ENCODE measurements at regions not wholly inside any gene's neighbourhood (a gene's known extent, or its start where the extent isn't known, plus 50 kb on each side); places are given as distances from the start of the nearest gene placed in this dataset.

DNA sequence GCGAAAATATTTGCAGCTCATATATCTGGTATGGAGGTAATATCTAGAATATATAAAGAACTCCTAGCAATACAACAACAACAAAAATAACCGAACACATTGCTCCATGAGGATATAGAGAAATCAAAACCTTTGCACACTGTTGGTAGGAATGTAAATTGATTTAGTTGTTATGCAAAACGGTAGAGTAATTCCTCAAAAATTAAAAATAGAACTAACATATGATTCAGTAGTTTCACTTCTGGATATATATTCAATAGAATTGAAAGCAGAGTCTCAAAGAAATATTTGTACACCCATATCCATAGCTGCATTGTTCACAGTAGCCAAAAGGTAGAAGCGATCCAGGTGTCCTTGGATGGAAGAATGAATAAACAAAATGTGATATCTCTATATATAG is 203.0 kb upstream of the CNKSR2 start:
- no peaks in the 10 kb centered on the region for H3K27me3 ChIP-seq (ENCODE audit: control insufficient read depth, insufficient read depth, low read length)
- no peak overlapping the region for H4K91ac ChIP-seq (ENCODE audit: insufficient read depth, low read depth, low read length)
- no peak overlapping the region for H3K4ac ChIP-seq (ENCODE audit: low read depth, low read length)
- no peak overlapping the region for H2BK120ac ChIP-seq (ENCODE audit: low read depth, low read length)
- in situ Hi-C loops (cut with MboI; ENCODE audit: low sequenced_read_pairs) (loop anchor here (25.0 kb wide), 1 partner anchor 91 kb away; no protein-coding TSS in a partner anchor), intact Hi-C loops (cut with micrococcal nuclease) (no loop called here), dilution Hi-C loops (cut with HindIII; ENCODE audit: low sequenced_read_pairs, unreplicated experiment) (no loop called here)
- no peaks in the 10 kb centered on the region for H3K4me1 ChIP-seq (ENCODE audit: control insufficient read depth, insufficient read depth, low read length)
- no peaks in the 10 kb centered on the region for H3K9me1 ChIP-seq (ENCODE audit: insufficient read depth, low read length)
- H3K18ac ChIP-seq (ENCODE audit: low read depth, low read length), result no peak overlapping the region
- TF ChIP-seq, protein P1, sequence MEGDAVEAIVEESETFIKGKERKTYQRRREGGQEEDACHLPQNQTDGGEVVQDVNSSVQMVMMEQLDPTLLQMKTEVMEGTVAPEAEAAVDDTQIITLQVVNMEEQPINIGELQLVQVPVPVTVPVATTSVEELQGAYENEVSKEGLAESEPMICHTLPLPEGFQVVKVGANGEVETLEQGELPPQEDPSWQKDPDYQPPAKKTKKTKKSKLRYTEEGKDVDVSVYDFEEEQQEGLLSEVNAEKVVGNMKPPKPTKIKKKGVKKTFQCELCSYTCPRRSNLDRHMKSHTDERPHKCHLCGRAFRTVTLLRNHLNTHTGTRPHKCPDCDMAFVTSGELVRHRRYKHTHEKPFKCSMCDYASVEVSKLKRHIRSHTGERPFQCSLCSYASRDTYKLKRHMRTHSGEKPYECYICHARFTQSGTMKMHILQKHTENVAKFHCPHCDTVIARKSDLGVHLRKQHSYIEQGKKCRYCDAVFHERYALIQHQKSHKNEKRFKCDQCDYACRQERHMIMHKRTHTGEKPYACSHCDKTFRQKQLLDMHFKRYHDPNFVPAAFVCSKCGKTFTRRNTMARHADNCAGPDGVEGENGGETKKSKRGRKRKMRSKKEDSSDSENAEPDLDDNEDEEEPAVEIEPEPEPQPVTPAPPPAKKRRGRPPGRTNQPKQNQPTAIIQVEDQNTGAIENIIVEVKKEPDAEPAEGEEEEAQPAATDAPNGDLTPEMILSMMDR (conservative IDR thresholded peaks at IDR 0.05; ENCODE audit: low read depth, low read length), result no peak
- H3K9ac ChIP-seq (ENCODE audit: low read depth, low read length), result no peak overlapping the region
- no peak overlapping the region for H2AFZ ChIP-seq (replicated peaks; ENCODE audit: low read length, poor library complexity)
- no peaks in the 10 kb centered on the region for H3K36me3 ChIP-seq (ENCODE audit: control insufficient read depth, insufficient read depth, low read length)
- no peak overlapping the region for H4K8ac ChIP-seq (ENCODE audit: low read depth in 2 of 2, low read length in 2 of 2)
- H4K20me1 ChIP-seq (ENCODE audit: insufficient read depth, low read length), result no peaks in the 10 kb centered on the region
- no peak overlapping the region for H2BK20ac ChIP-seq (ENCODE audit: low read depth, low read length)
- ChIA-PET CTCF (no interaction called here), POLR2A (ENCODE audit: unreplicated experiment) (no interaction called here)
- no peak for DNase-seq
- H2BK5ac ChIP-seq (ENCODE audit: low read depth, low read length, poor library complexity, severe bottlenecking), result no peak overlapping the region
- H4K5ac ChIP-seq (ENCODE audit: low read depth, low read length), result no peak overlapping the region
- no peak overlapping the region for H3K23ac ChIP-seq (ENCODE audit: low read depth, low read length)
- H3K14ac ChIP-seq (replicated peaks; ENCODE audit: low read depth, low read length), result no peak overlapping the region
- no peak overlapping the region for H2AK9ac ChIP-seq (replicated peaks; ENCODE audit: low read depth, low read length, poor library complexity)
- no peaks in the 10 kb centered on the region for H3K9me3 ChIP-seq (ENCODE audit: control insufficient read depth, insufficient read depth, low read length)
- no peak overlapping the region for H2AK5ac ChIP-seq (ENCODE audit: low read depth, low read length)
- H3K27ac ChIP-seq (ENCODE audit: insufficient read depth, low read length), result no peak overlapping the region
- no peak overlapping the region for H3K4me2 ChIP-seq (ENCODE audit: low read depth, low read length)
- H3K79me1 ChIP-seq (ENCODE audit: low read depth in 1 of 2, low read length in 2 of 2), result no peaks in the 10 kb centered on the region
- H2BK15ac ChIP-seq (ENCODE audit: low read depth, low read length), result no peak overlapping the region
- BruUV-seq (replicated peaks), result no TSS peak
- H3K56ac ChIP-seq (ENCODE audit: extremely low read depth, insufficient read depth, low read length), result no peak overlapping the region
- ATAC-seq (ENCODE audit: low read depth), result no peak
- no CpG with 5 or more reads among the region's 4 CpGs for WGBS, 2 experiments (ENCODE audit: extremely low coverage in 2 of 2, insufficient read length in 1 of 2)
- no peak overlapping the region for H3K4me3 ChIP-seq (ENCODE audit: insufficient read depth, low read depth, low read length)

All from IMR-90 (cell line).